ENCODE measurements at regions not wholly inside any gene's neighbourhood (a gene's known extent, or its start where the extent isn't known, plus 50 kb on each side); places are given as distances from the start of the nearest gene placed in this dataset.

DNA sequence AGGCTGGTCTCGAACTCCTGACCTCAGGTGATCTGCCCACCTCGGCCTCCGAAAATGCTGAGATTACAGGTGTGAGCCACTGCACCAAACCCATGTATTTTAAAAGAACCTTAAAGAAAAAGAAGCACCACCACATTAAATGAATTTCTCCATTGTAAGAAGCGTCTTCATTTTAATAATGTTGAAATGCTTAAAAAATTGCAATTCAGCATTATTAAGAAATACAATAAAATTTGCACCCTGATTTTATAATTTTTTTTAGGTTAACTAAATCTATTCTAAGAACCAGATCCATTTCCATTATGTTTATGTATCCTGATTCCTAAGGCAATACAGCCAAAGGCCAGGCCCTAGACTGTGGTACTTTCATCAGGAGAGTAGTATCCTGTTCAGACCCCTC lies 167.2 kb downstream of the BTC start:
- TF ChIP-seq, protein P1, sequence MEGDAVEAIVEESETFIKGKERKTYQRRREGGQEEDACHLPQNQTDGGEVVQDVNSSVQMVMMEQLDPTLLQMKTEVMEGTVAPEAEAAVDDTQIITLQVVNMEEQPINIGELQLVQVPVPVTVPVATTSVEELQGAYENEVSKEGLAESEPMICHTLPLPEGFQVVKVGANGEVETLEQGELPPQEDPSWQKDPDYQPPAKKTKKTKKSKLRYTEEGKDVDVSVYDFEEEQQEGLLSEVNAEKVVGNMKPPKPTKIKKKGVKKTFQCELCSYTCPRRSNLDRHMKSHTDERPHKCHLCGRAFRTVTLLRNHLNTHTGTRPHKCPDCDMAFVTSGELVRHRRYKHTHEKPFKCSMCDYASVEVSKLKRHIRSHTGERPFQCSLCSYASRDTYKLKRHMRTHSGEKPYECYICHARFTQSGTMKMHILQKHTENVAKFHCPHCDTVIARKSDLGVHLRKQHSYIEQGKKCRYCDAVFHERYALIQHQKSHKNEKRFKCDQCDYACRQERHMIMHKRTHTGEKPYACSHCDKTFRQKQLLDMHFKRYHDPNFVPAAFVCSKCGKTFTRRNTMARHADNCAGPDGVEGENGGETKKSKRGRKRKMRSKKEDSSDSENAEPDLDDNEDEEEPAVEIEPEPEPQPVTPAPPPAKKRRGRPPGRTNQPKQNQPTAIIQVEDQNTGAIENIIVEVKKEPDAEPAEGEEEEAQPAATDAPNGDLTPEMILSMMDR (optimal IDR thresholded peaks at IDR 0.05 in 1 of 3, IDR thresholded peaks at IDR 0.05 in 1 of 3, conservative IDR thresholded peaks at IDR 0.05 in 1 of 3; ENCODE audit: extremely low read depth in 1 of 3, insufficient read depth in 2 of 3, low read length in 3 of 3): no peak
- no peak for TF ChIP-seq EZH2 (IDR thresholded peaks at IDR 0.05; ENCODE audit: low read length)
